HG02571 (cell line): ENCODE measurements at regions not wholly inside any gene's neighbourhood (a gene's known extent, or its start where the extent isn't known, plus 50 kb on each side); places are given as distances from the start of the nearest gene placed in this dataset.
"Not testable (repeated sequence)": the region's sequence is repeated elsewhere in the genome, so short reads cannot be mapped to it uniquely, and the experiment has no call there.

Experiments
- ATAC-seq: cut with Tn5 transposase; IDR thresholded peaks from one replicate; pipeline ENCODE4 v1.9.1; 2021; ENCODE audit warnings: mild to moderate bottlenecking, moderate library complexity; ENCODE audit not compliant: unreplicated experiment

GRCh38 chr15:32536507-32537172, 56.6 kb upstream of the GOLGA8N start:
- ATAC-seq = peak; percentile 91

GRCh38 chr15:32536057-32536493, 57.2 kb upstream of the GOLGA8N start:
- peak; percentile 26 for ATAC-seq

DNA sequence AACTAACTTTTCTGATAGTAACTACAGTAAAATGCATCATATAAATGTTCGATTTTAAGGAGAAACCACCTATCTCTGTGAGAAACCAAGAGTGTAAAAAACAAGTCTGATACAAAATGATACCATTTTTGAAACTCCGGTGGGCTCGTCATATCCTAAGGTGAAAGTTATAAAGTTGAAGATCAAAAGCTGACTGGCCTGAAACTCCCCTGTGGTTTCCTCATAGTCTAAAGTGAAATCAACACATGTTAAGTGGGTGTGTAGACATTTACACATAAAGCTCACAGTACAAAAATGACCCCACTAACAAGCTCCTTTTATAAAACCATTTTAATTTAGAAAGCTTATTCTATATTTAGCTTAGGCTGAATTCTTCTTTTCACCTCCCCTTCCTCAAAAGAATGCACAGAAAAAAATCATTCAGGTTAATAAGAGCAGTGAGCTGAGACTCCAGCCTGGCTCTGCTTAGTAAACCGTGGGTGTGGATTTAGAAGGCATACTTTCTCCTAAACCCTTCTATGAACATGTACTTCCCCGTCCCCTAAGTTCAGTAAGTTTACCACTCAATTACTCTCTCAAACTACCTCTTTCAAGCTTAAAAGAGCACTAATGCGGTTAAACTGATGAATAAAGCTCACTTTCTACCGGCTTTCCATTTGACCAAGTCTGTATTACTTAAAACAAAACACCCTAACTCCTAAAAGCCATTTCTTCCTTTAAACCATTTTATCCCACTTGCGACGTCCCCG, 57.9 kb upstream of the GOLGA8N start:
- ATAC-seq = not testable (repeated sequence)

DNA sequence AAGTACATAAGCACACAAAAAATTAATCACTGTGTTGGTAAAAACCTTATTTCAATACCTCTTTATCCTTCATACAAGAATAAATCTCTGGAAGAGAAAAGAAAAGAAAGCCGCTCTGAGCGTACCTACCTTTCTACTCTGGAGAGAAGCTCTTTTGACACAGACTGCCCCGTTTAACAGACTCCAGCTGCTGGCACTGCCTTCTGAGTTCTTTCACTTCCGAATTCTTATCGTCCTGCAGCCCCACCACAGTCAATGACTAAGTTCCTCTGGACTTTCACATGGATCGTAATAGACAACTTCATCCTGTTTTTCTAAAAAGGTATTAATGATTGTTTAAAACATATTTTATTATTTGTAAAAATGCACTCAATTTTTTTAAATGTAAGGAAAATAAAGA, 67.5 kb upstream of the GOLGA8O start:
- ATAC-seq = not testable (repeated sequence)

- ATAC-seq = not testable (repeated sequence)
These were observed 67.0 kb upstream of the GOLGA8O start for GRCh38 chr15:32522421-32522820.

DNA sequence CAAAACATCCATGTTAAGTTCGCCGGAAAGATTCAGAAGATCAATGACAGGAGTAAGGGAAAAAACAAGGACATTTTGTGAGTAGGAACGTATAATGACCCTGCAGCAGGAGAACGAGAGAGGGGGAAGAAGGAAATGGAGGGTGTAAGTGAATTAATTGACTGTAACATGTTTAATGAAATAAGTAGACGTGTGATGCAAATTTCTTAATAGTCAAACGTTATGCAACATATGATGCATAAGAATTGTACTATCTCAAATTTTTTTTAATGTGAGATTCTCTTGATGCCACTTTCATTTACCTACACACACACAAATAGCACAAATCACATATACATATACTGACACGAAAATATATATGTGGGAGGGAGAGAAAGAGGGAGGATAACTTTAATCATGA, 63.5 kb upstream of the GOLGA8O start:
- not testable (repeated sequence) for ATAC-seq

- ATAC-seq = not testable (repeated sequence)
These were observed 62.6 kb upstream of the GOLGA8O start for GRCh38 chr15:32518013-32518412.

DNA sequence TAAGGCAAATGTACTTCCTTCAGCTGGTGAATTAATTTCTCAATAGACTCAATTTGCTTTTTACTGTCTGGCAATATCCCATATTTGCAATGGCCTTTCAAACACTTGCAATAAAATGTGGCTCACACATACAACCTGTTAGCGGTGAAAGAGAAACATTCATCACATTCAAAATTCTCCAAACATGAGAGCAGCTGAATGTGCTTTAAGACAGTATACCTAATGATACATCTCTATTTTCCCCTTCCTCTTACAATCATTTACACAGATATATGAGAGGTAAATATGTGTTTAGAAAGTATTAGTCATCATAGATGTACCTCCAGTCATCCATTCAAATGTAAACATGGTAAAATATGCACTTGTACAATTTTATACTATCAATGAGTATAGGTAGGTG, 61.5 kb upstream of the GOLGA8O start:
- not testable (repeated sequence) for ATAC-seq

GRCh38 chr15:32513378-32513777, 57.9 kb upstream of the GOLGA8O start:
- not testable (repeated sequence) for ATAC-seq

DNA sequence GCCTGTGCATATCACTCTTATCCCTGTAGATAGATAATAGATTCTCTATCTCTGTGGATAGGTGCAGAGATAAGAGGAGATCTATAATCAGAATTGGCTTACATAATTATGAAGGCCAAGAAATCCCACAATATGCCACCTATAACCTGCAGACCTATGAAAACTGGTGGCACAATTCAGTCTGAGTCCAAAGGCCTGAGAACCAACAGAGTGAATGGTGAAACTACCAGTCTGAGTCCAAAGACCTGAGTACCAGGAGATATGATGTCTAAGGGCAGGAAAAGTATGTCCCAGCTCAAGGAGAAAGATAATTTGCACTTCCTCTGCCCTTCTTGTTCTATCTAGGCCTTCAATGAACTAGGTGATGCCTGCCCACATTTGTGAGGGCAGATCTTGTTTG, 54.6 kb upstream of the GOLGA8O start:
- ATAC-seq = not testable (repeated sequence)

DNA sequence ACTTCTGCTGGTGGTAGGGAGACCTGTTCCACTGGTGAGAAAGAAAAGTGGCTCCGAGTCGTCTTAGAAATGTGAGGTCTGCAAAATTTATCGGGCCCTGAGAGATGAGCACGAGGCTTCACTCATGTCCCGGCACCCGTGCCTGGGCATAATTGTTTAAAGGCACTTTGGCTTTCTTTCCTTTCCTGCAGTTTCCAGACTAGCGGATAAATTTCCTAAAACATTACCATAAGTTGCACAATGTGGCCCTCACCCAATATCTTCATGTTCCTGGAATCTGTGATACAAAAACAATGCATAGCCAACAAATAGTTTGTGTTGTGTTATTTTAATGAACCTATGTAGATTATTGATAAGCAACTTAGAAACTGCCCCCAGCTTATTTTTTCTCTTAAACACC, 52.6 kb upstream of the GOLGA8O start:
- not testable (repeated sequence) for ATAC-seq

- ATAC-seq = not testable (repeated sequence)
These were observed 51.4 kb upstream of the GOLGA8O start for GRCh38 chr15:32506787-32507186.

- ATAC-seq = not testable (repeated sequence)
These were observed 50.2 kb upstream of the GOLGA8O start for GRCh38 chr15:32505633-32506032.
